Stimulated activated CD8-positive, alpha-beta memory T cell treated with anti-CD3 and anti-CD28 coated beads, Interleukin-12 subunit alpha, Interleukin-12 subunit beta, amount 100 ng/mL, for 1 hour (primary cell): ENCODE measurements at regions not wholly inside any gene's neighbourhood (a gene's known extent, or its start where the extent isn't known, plus 50 kb on each side); places are given as distances from the start of the nearest gene placed in this dataset.
A peak's percentile ranks its signal among the peaks of the same experiment; 100 is the strongest.

Experiments
- DNase-seq: peaks from one replicate; pipeline ENCODE4 v3.0.0-alpha.2; 2020; ENCODE audit warnings: low read depth

DNA sequence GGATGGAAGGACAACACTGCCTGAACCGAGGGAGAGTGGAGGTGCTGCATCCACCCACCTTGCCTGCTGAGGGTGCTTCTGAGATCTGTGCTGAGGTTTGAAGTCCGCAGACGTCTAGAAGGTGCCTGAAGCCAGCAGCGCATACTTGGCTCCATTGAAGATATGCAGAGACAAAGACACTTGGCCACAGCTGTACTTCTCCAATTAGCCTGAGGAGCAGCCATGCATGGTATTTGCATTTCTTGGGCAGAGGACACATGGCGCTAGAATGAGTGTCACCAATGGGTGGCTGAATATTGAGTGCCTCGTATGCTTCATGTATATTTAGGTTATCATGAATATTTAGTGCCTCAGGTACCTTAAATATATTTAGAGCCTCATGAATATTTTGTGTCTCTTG is 128.7 kb upstream of the ATP6AP2 start:
- DNase-seq: no peak

DNA sequence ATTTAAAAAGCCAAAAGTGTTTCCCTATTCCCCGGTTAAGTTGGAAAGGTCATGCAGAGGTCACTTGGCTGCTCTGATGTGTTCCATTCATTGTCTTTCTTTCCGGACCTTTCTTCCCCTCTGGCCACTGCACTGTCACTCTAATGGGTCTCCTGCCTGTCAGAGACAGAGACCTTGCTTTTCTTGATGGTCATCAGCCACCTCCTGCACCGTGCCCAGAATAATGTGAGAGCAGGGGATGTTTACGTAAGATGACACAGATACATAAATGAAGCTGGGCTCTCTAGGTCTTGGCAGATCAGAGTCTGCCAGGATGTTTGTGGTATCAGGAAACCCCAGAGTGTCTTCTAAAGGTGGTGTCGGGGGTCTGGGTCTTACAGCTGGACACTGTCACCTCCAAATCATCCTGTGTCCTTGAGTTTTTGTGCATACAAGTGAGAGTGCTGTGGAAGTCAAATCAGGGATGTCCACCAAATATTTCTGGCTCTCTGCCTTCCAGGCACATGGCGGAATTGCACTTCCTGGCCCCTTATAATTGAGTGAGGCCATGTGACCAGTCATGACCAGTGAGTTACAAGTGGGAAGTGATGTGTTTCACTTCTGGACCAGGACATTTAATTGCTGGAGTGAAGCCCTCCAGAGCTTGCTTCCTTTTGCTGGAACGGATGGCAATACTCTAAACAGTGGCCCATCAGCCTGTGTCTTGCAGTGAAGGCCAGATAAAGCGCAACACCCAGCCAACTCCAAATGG is 130.6 kb upstream of the ATP6AP2 start:
- no peak for DNase-seq

DNA sequence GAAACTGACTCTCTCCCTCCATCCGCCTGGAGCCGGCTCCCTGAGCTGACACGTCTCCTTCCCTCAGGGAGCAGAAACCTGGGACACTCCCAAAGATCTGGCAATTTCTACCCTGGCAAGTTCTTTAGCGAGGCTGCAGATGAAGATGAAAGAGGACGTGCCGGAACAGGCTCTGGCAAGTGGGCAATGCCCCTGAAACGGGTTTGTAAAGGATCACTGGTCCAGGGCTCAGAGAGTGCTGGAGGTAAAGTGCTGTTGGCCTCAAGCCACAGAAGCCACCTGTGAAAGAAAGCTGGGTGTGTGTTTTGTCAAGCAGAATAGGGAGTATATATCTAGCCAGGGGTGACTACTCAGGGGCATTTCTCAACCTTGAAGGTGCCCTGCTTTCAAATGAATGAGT is 131.4 kb upstream of the ATP6AP2 start:
- DNase-seq: no peak

DNA sequence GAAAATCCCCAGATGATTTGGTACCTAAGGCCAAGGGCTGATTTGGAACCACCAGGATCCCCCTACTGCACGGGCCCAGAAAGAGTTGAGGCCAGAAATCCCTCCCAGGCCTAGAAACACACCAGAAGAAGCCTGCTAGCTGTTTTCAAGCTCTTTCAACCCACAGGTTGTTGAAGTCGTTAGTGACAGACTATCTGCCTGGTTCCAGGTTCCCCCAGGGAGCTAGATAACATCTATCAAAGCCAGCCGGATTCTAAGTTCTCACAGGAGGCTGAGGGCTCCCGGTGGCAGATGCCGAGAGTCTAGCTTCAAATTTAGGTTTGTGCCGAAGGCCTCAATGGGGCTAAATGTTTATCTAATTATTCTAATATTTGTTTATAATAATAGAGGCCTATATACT is 132.0 kb upstream of the ATP6AP2 start:
- no peak for DNase-seq

DNA sequence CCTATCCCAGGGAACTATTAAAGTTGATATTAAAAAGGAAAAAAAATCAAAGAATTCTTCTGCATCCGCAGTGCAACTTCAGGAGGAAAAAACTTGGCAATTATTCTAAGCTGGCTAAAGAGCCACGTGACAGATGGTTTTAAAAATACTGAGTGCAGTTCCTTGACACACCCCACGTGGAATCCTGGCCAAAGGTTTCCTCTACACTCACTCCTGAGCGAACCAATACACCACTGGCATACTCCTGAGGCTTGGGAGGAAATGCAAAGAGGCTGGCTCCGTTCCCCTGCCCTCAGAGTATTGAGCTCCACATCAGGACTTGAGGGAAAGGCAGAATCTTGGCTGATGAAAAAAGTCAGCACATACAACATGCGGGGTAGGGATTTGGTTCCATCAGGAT is 133.8 kb upstream of the ATP6AP2 start:
- DNase-seq: no peak

DNA sequence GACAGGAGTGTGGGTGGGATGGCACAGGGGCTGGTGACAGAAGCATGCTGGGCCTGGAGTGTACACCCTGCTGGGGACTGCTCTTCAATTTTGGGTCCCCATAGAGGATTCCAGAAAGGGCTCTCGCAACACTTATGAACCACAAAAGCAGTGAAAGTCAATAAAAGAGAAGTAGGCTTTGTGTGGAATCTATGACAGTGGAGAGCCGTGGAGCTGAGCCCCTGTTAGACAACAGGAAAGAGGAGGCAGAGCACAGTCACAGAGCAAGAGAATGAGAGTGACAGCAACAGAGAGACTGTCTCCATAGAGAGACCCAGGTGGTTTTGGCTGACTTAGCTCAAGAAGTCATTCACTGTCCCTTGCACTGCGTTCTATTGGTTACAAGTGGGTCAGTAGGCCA is 135.1 kb upstream of the ATP6AP2 start:
- DNase-seq: no peak

DNA sequence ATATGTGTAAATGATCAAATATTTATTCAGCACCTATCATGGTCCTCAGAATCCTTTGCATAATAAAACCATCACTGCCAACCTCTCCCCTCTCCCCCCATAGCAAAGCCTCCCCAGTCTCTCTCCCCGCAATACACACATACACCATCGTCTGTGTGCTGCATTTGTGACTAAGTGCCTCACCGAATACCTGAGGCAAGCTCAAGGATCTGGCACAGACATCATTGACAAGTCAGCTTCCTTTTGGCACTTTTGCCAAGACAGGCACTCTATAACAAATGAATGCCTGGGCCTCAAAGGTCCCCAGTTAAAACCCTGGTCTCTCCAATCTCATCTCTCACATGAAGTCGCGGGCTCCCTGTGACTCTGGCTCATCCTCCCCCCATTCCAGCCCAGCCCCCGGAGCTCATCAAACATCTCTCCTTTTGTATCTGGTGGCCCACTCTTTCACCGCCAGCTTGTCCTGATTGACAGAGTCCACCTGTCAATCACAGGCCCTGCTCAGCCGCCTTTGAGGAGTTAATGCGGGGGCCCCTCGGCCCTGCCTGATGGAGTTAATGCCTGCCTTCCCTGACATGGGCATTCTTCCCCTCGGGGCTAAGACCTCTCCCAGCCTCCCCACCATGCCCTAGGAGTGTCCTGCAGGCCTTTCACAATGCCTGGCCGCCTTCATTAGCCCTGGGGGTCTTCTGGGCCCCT is 135.8 kb upstream of the ATP6AP2 start:
- DNase-seq: no peak

DNA sequence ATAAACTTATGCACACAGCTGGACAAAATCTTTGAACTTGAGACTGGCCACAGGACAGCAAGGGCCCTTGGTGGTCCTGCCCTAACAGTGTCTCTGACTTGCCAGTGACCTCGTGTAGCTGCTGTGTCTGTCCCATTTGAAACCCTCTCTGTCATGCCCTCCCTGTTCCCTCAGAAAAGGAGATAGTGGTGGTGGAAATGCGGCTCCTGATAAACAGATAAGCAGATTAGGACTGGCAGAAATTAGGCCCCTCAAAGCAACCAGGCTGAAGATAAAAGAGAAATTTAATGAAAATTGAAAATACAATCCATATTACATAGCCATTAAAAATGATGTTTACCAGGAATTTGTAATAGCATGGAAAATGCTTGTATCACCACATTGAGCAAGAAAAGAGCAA is 136.6 kb upstream of the ATP6AP2 start:
- no peak for DNase-seq

DNA sequence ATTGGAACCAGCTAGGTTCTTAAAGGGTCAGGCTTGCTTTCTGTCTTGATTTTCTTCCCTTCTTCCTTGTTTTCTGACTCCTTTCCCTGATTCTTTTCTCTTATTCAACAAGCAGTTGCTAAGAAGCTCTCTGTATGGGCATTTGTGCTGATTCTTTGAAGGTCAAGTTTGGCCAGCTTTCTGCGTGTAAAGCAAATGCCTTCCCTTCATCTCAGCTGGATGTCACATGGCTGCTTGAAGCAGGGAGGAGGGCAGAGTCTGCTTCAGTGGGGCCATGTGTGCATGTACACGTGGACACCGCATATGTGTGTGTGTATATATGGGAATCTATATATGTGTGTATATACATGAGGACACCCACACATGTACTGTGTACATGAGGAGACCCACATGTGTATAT is 139.9 kb upstream of the ATP6AP2 start:
- no peak for DNase-seq

DNA sequence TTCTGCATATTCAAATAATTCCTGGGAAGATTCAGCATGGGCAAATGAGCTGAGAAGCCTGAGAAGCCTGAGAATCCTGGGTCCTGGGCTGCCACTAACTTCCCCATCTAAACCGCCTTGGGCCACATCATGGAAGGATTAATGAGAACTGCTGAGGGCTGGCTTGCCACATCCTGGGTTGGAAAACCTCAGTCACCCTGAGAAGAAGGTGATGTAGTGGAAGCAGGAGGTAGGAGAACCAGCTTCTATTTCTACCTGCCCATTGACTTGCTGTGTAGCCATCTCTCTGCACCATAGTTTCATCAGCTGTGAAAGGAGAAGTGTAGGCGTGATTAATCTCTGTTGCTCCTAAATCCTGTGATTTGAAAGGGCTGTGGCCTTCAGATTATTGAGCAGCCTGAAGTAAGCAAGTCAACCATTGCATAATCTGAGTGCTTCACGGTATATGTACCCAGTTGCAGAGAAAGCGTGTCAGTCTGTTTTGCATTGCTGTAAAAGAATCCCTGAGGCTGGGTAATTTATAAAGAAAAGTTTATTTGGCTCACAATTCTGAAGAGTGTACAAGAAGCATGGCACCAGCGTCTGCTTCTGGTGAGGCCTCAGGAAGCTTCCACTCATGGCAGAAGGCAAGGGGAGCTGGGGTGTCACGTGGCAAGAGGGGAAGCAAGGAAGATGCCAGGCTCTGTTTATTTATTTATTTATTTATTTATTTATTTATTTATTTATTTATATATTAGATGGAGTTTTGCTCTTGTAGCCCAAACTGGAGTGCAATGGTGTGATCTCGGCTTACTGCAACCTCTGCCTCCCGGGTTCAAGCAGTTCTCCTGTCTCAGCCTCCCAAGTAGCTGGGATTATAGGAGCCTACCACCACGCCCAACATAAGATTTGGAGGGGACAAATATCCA is 140.9 kb upstream of the ATP6AP2 start:
- DNase-seq: no peak

DNA sequence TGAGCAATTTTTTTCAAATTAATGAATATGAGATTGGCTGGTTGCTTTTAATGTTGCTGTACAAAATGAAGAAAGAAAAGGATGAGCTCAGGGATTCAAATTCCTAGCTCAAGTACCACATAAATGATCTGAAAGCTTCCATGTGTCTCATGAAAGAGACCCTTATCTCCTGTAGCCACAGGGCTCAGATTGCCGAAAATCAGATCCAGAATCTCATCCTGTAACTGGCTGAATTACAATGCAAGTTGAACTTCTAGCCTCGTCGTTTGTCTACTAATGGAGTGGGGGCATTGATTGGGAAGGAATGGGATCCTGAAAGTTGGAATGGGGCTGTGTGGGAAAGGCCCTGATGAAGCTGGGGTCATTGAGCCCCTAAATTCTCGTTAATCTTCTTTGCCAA is 143.4 kb upstream of the ATP6AP2 start:
- no peak for DNase-seq

DNA sequence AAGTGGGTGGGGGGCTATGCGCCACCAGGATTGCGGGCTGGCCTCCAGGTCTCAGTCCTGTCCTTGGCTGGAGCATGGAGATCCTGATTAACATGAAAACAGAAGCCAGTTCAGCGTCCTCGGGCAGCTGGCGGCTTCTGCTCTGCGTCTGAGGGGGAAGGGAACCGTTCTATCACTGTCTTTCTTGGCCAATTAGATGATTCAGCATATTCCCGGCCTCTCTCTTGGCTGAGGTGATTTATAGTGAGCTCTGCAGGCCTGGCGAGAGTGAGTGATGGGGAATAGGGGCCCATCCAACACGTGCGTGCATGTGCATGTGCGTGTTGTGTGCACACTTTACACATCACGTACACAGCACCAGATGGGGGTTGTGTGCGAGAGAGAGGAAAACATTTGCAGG is 145.8 kb upstream of the ATP6AP2 start:
- no peak for DNase-seq

DNA sequence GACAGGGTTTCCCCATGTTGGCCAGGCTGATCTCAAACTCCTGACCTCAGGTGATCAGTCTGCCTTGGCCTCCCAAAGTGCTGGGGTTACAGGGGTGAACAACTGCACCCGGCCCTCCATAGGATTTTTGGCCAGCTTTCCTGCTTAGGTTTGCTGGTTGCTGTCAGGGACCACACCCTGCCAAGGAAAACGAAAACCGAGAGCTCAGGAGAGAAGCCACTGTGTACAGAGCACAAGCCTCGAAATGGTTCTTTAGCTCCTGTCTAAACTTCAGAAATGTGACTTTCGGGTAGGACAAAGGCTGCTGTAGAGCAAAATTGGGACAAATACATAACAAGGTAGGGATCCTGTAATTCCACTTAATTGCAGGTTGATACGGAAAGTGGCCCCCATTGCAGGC is 146.3 kb upstream of the ATP6AP2 start:
- no peak for DNase-seq

DNA sequence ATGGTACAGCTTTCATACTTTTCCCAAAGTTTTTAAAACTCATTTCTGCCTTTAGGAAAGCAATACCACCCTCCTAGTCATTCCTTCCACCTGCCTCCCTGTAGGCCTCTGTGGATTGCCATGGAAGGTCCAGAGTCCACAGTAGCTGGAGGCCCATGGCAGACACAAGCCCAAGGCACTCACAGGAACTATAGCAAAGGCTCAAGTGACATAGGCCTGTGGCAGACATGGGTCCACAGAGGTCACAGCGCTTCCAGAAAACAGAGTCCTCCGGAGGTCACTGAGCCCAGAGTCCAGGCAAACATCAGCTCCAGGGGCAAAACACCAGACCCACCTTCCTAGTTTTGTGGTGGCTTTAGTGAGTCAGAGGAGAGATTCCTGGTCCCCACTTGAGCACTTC is 147.6 kb upstream of the ATP6AP2 start:
- DNase-seq: no peak

DNA sequence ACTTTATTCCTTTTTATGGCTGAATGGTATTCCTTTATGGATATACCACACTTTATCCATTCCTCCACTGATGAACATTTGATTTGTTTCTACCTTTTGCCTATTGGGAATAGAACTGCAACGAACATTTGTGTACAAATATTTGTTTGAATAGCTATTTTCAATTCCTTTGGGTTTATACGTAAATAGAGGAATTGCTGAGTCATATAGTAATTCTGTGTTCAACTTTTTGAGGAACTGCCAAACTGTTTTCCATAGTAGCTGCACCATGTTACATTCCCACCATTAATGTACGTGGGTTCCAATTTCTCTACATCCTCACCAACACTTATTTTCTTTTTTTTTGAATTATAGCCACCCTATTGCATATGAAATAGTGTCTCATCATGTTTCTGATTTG is 156.5 kb upstream of the ATP6AP2 start:
- no peak for DNase-seq

DNA sequence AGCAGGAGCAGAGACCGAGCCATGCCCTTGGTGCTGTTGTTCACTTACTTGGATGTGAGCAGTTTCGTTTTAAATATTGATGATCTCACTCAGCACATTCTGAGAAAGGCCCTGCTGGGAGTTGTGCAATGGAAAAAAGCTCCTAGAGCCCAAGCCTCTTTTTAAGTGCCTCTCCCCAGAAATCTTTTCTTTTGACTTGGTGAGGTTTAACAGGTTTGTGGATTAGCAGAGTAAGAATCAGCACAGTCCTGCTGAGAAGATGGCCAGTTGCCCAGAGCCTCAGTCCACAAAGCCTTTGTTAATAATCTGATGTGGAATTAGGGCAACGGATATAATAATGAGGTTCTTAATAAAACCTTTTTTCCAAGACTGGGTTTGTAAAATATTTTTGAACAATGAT is 157.5 kb upstream of the ATP6AP2 start:
- DNase-seq: no peak

DNA sequence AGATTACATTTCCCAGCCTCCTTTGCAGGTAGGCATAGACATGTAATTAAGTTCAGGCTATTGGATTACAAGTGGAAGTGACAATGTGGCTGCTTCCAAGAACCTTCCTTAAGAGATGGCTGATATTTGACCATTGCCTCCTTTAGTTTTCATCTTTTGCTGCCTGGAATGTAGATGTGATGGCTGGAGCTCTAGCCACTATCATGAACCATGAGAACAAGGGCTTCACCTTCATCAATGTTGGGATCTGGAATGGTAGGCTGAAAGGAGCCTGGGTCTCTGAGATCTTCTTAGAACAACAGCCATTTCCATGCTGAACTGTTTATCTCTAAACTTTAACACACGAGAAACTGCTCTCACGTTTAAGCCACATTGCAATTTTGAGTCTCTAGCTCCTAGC is 158.7 kb upstream of the ATP6AP2 start:
- DNase-seq: no peak

DNA sequence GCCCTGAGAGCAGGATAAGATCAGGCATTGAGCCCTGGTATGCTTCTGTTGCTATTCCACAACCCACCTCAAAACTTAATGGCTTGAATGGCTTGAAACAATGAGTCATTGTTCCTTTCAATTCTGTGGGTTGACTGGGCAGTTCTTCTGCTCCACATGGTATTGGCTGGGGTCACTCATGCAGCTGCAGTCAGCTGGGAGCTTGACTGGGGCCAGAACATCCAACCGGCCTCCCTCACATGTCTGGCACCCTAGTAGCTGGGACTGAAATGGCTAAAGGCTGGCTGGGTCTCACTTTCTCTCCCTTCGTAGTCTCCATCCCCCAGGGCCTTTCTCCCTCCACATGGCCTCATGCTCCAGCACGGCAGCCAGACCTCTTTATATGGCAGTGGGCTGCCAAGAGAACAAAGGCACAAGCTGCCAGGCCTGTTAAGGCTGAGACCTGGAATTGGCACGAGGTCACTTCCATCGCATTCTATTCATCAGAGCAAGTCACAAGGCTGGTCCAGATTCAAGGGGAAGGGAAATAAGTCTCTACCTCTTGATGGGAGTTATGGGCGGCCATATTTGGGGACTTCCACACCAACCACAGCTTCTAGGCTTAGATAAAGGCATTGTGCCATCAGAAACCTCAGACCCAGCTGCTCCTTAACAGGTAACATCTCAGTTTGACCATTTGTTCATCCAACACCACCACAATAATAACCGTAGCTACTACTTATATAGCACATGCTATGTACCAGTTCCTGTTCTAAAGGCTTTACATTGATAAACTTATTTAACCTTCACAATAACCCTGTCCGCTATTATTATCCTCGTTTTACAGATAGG is 159.7 kb upstream of the ATP6AP2 start:
- no peak for DNase-seq

DNA sequence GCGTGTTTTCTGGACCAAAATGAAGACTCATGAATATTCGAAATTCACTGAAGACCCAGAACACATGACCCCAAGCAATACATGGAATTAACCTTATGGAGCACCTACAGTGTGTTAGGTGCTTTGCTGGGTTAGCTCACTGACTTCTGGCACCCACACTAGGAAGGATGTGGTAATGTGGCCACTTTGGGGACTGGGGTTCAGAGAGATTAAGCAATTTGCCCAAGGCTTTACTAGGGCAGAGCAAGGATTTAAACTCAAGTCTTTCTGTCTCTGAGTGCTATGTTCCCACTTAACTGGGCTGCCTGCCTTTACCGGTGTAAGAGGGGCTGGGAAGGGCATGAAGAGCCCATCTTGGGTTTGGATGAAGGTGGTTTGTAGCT is 162.0 kb upstream of the ATP6AP2 start:
- DNase-seq: peak; percentile 2

DNA sequence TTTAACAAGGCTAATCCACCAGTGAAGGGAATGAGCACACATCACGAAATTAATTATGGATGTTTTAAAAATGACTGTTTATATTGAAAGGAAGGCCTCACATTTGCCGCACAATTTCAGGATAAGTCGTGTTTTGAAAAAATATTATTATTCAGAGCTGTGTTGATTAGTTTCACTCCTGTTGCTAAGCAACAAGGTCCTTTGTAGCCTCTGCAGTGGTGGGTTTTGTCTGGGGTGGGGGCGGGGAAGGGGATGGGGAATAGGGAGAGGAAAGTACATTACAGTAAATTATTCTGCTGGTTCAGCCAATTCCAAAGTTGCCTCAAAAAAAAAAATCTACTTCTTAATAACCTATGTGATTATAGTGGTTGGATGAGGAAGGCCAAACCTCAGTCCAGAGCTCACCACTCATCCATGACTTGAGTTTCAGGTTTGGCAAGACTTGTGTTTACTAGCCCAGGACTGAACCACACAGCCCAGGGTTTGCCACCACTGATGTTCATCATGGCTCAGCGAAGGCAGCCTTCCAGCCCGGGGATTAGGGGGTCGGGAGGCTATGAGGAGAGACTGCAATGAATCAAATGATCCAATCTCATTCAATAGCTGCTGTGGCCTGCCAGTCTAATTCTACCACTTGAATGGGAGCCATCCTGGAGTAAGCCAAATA is 162.5 kb upstream of the ATP6AP2 start:
- DNase-seq: no peak

DNA sequence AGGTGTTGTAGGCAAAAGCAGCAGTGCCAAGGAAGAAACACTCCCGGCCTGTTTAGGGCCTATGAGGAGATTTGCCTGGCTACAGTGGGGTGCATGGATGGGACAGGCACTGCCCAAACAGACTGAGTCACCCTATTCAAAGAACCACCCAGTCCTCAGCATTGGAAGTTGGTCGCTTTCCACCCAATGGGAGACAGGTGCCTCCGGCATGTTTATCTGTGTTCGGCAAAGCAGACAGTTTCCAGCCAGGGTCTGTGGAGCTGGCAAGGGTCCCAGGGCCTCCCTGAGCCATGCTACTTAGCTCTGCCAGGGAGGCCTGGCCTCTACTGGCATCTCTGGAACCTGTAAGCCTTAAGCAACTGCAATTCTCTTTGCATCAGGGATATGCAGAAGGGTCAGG is 165.1 kb upstream of the ATP6AP2 start:
- DNase-seq: no peak

DNA sequence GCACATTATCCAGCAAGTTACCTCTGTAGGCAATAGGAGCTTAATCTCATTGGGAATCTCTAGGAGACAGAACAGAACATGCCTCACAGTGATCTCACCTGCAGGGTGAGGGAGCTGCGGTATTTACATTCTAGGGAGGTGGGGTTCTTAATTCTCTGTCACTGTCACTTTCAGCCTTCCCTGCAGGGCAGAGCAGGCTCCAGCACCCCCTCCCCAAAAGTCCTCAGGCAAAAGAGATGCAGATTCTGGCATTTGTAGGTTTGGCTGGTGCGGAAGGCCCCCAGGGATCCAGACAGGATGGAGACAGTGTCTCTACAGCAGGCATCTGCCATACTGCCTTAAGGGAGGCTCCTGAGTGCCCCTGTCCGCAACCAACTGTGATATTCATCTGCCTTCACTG is 166.4 kb upstream of the ATP6AP2 start:
- DNase-seq: no peak
